SK-N-MC (cell line): ENCODE measurements at regions not wholly inside any gene's neighbourhood (a gene's known extent, or its start where the extent isn't known, plus 50 kb on each side); places are given as distances from the start of the nearest gene placed in this dataset.

Source experiments
- DNase-seq: peaks from one replicate; pipeline ENCODE4 v3.0.0-alpha.2; 2011; ENCODE audit warnings: low read depth, low spot score
- H3K27ac ChIP-seq: fragments of 200-600 bp; sonication (generic); 2 replicates; pipeline ENCODE4 v1.5.1; 2016; ENCODE audit warnings: mixed run types
- H3K36me3 ChIP-seq: fragments of 200-600 bp; sonication (generic); 2 replicates; pipeline ENCODE4 v1.6.1; 2017; ENCODE audit warnings: antibody characterized with exemption, low read length, mixed read lengths; ENCODE audit not compliant: insufficient read depth
- H3K4me3 ChIP-seq: fragments of 200-600 bp; sonication (generic); 2 replicates; pipeline ENCODE4 v1.5.1; 2016
- H3K9ac ChIP-seq: fragments of 200-600 bp; sonication (generic); 2 replicates; pipeline ENCODE4 v1.8.0; 2017; ENCODE audit warnings: mixed run types, mixed read lengths; ENCODE audit not compliant: insufficient read length
- H3K9me3 ChIP-seq: fragments of 200-600 bp; sonication (generic); 2 replicates; pipeline ENCODE4 v1.6.1; 2017; ENCODE audit warnings: low read depth, mild to moderate bottlenecking, antibody characterized with exemption, low read length, moderate library complexity, mixed read lengths
- EZH2 ChIP-seq: fragments of 200-600 bp; sonication (generic); IDR thresholded peaks from one replicate; pipeline ENCODE4 v1.6.1; 2017; ENCODE audit warnings: antibody characterized with exemption
- FOXP2 ChIP-seq: optimal IDR thresholded peaks from 2 replicates; pipeline ENCODE3; 2011; ENCODE audit warnings: mild to moderate bottlenecking, moderate library complexity; ENCODE audit not compliant: insufficient read depth; ENCODE audit errors: extremely low read length, control extremely low read depth
- POLR2AphosphoS5 ChIP-seq: IDR thresholded peaks from 2 replicates; pipeline ENCODE4 v1.6.1; 2012; ENCODE audit warnings: mild to moderate bottlenecking, low read depth, low read length, borderline replicate concordance

DNA sequence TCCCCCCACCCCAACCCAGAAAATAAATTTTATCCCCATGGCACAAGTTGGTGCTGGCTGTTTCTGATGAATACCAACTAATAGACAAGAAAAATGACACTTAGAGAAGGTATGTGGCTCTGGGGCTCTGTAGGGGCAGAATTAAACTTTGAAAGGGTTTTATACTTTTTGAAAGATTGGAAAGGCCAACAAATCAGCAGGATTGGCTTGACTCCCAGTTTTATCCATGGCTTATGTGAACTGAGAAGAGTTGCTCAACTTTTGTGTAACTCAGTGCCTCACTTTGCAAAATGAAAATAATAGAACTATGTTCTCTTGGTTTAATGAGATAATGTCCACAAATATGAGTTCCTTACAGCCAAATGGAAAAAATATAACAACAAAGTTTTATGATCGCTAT is 288.9 kb upstream of the KIF2A start:
- Histone ChIP-seq H3K9me3 (no peaks in the 10 kb centered on the region), H3K9ac (no peak overlapping the region), H3K4me3 (no peak overlapping the region), H3K27ac (peak overlapping the region; percentile 42; the same call in 1 of the 2 replicates), H3K36me3 (no peaks in the 10 kb centered on the region)
- no peak for TF ChIP-seq POLR2AphosphoS5
- no peak for TF ChIP-seq FOXP2
- no peak for TF ChIP-seq EZH2
- no peak for DNase-seq

DNA sequence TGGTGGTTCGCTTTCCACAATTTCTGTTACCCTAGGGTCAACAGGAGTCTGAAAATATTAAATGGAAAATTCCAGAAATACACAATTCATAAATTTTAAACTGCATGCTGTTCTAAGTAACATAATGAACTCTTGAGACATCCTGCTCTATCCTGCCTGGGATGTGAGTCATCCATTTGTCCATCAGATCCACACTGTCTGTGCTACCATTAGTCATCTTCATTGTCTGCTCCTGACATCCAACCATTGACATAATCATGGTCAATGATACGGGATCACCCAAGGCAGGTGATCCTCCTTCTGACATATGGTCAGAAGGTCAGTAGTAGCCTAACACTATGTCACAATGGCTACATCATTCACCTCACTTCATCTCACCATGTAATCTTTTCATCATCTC is 276.7 kb upstream of the KIF2A start:
- no peaks in the 10 kb centered on the region for H3K36me3 ChIP-seq
- TF ChIP-seq EZH2 = no peak
- no peak for TF ChIP-seq POLR2AphosphoS5
- TF ChIP-seq FOXP2 = no peak
- no peak overlapping the region for H3K27ac ChIP-seq
- DNase-seq = no peak
- no peaks in the 10 kb centered on the region for H3K9me3 ChIP-seq
- H3K4me3 ChIP-seq = no peak overlapping the region
- H3K9ac ChIP-seq = no peak overlapping the region

DNA sequence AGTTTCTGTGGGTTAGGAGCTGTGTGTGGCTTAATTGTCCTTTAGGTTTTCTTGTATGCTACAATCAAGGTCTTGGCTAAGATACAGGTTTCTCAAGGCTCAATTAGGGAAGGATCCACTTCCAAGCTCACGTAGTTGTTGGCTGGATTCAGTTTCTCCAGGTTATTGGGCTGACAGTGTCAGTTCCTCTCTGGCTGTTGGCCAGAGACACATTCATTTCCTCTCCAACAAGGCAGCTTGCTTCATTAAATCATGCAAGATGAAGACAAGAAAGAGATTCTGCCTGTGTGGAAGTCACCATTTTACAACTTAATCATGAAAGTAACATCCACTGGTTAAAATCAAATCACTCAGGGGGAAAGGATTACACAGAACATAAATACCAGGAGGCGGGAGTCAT is 275.7 kb upstream of the KIF2A start:
- no peak overlapping the region for H3K4me3 ChIP-seq
- no peaks in the 10 kb centered on the region for H3K9me3 ChIP-seq
- H3K9ac ChIP-seq = no peak overlapping the region
- DNase-seq = no peak
- no peak for TF ChIP-seq FOXP2
- no peak for TF ChIP-seq EZH2
- no peak for TF ChIP-seq POLR2AphosphoS5
- no peaks in the 10 kb centered on the region for H3K36me3 ChIP-seq
- H3K27ac ChIP-seq = no peak overlapping the region

DNA sequence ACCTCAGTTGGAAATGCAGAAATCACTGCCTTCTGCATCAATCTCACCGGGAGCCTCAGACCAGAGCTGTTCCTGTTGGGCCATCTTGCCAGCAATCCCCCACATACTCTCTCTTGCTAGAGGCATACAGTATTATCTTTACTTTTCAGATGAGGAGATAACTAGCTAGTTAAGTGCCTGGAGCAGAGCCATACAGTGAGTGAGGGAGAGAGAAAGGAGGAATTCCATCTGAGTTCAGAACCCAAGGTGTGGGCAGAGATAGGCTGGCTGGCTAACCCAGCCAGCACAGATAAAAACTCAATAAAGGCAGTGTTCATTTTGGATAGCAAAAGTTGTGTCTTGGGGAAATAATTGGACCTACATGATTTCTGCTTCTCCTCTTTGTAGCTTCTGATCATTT is 268.0 kb upstream of the KIF2A start:
- no peak overlapping the region for H3K4me3 ChIP-seq
- no peak overlapping the region for H3K27ac ChIP-seq
- TF ChIP-seq FOXP2 (no peak), EZH2 (no peak)

DNA sequence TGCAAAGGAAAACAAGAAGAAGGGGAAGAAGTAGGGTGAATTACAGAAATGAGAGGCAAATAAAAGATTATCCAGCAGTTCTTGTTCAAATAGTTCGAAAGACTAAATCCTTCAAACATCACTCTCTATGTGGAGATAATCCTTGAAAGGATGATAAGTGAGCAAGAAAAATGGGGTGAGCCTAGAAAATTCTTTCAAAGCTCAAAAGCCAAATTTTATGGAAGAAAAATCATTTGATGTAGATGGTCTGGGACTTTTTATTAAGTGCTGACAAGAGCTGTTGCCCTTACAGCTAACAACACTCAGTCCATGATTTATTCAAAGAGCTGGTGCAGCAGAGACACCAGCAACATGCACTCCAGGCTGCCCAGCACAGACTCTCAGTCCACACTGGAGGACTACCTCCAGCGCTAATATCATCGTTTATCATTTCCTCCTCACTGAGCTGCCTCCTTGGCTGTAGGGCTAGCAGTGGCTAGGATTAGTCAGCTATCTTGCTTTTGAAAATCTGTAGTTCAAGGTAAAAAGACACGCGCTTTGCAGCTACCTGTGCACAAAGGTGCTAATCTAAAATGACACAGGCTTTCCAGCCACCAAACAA is 264.8 kb upstream of the KIF2A start:
- no peaks in the 10 kb centered on the region for H3K36me3 ChIP-seq
- H3K4me3 ChIP-seq = no peak overlapping the region
- H3K9ac ChIP-seq = no peak overlapping the region
- TF ChIP-seq FOXP2 = no peak
- TF ChIP-seq POLR2AphosphoS5 = no peak
- no peak for TF ChIP-seq EZH2
- no peak overlapping the region for H3K27ac ChIP-seq
- no peaks in the 10 kb centered on the region for H3K9me3 ChIP-seq
- no peak for DNase-seq

More for the DNA sequence above, 268.0 kb upstream of the KIF2A start:
- Histone ChIP-seq H3K9ac (no peak overlapping the region), H3K9me3 (no peaks in the 10 kb centered on the region), H3K36me3 (no peaks in the 10 kb centered on the region)
- no peak for DNase-seq

DNA sequence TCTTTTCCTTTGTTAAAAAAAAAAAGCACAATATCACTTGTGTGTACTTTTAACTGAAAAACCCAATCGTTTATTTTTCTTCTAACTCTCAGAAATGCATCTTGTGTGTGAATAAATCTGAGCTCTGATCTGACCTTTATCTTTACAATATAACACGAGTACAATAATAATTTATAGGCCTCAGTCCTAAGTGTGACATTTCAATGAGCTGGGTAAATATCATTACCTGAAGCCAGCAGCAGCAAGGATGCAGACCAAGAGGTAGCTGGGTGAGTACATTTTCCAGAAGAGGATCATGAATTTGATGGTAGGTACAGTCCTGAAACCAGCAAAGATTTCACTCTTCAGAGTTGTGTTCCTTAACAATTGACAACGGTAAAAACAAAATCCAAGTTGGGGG is 264.0 kb upstream of the KIF2A start:
- Histone ChIP-seq H3K9ac (no peak overlapping the region), H3K4me3 (no peak overlapping the region), H3K9me3 (no peaks in the 10 kb centered on the region), H3K27ac (no peak overlapping the region), H3K36me3 (no peaks in the 10 kb centered on the region)
- no peak for DNase-seq
- TF ChIP-seq EZH2 (no peak), POLR2AphosphoS5 (no peak), FOXP2 (no peak)

DNA sequence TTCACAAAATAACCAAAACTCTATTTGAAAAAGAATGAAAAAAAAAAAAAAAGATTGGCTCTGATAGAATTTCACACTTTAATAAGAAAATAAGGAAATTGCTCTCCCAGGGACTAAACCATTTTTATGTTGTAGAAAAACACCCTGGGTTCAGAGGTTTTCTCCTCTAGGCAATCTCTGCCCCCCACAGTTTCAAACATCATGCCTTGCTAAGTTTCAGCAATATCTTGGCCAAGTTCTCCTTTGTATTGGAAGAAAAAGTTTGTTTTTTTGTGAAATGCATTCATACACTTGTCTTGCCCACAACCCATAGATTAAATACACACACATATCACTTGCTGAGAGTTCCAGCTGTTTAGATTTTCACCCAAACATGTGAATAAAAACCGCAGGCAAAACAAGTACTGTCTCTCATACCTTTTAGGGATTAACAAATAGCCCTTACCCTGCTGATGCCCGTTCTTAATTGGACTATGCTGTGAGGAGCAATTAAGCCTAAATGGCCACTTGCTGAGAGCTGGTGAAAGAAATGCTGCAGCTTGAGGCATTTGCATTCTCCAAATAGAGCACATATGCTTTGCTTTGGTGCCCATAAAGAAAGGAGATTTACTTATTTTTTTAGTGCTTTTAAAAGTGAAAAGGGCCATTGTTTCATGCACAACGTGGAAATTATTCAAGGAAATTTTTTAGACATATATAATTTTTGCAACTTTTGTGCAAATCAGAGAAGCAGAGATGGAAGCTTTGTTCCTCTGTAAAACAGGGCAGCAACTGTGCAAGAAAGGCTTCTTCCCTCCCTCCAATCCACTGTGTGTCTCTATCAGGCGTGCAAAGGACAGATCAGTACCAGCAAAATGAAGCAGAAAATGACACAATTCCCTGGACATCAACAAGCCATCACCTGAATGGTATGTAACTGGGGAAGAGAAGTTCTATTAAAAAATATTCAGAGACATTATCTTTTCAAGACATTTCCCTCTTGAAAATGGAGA is 262.4 kb upstream of the KIF2A start:
- H3K9ac ChIP-seq = peak overlapping the region; percentile 46
- DNase-seq = no peak

DNA sequence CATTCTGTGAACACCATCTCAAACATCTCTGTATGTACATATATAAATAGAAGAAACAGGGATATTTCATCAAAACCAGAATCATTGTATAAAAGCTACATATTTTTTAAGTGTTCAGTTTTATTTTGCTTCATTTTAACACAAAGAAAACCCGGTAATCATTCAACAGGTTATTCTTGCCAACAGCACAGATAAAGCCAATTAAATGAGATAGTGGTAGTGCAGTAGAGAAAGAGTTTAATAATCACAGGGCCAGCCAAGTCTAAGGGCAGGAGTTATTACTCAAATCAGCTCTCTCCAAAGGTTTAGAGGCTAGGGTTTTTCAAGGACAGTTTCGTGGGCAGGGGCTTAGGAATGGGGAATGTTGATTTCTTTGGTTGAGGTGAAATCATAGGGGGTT is 261.0 kb upstream of the KIF2A start:
- Histone ChIP-seq H3K9me3 (no peaks in the 10 kb centered on the region), H3K27ac (no peak overlapping the region), H3K36me3 (no peaks in the 10 kb centered on the region), H3K9ac (no peak overlapping the region), H3K4me3 (no peak overlapping the region)
- TF ChIP-seq FOXP2 (no peak), EZH2 (no peak), POLR2AphosphoS5 (no peak)
- DNase-seq = no peak

More for the DNA sequence above, 262.4 kb upstream of the KIF2A start:
- H3K36me3 ChIP-seq = no peaks in the 10 kb centered on the region
- peak overlapping the region; percentile 32; the same call in 1 of the 2 replicates for H3K4me3 ChIP-seq
- no peak overlapping the region for H3K27ac ChIP-seq
- TF ChIP-seq FOXP2 (no peak), POLR2AphosphoS5 (no peak), EZH2 (no peak)
- no peaks in the 10 kb centered on the region for H3K9me3 ChIP-seq

DNA sequence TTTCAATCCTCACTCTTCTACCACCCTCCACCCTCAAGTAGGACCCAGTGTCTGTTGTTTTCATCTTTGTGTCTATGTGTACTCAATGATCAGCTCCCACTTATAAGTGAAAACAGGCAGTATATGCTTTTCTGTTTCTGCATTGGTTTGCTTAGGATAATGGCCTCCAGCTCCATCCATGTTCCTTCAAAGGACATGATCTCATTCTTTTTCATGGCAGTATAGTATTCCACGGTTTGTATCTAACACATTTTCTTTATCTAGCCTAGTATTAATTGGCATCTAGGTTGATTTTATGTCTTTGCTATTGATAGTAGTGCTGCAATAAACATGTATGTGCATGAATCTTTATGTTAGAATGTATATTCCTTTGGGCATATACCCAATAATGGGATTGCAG is 259.8 kb upstream of the KIF2A start:
- H3K27ac ChIP-seq = no peak overlapping the region
- H3K36me3 ChIP-seq = no peaks in the 10 kb centered on the region
- no peak overlapping the region for H3K9ac ChIP-seq
- DNase-seq = no peak
- H3K4me3 ChIP-seq = no peak overlapping the region
- H3K9me3 ChIP-seq = no peaks in the 10 kb centered on the region
- TF ChIP-seq EZH2 (no peak), POLR2AphosphoS5 (no peak), FOXP2 (no peak)
